HepG2 (cell line): ENCODE measurements at regions not wholly inside any gene's neighbourhood (a gene's known extent, or its start where the extent isn't known, plus 50 kb on each side); places are given as distances from the start of the nearest gene placed in this dataset.

ENCODE experiments used
- KLF6 ChIP-seq: IDR thresholded peaks from 2 replicates; pipeline ENCODE4 v1.8.0; 2016; ENCODE audit warnings: missing biosample characterization, missing genetic modification reagents
- NPAS2 ChIP-seq: sonication (generic); formaldehyde crosslinking; IDR thresholded peaks from 2 replicates; pipeline ENCODE4 v1.8.0; 2022; ENCODE audit warnings: mild to moderate bottlenecking, missing genetic modification reagents, borderline replicate concordance
- POLR2A ChIP-seq, 2 experiments: IDR thresholded peaks; 2 replicates each; pipeline ENCODE4 v1.6.1; 2011; ENCODE audit warnings: low read depth in 2 of 2, low read length in 2 of 2, mild to moderate bottlenecking in 1 of 2, moderate library complexity in 1 of 2; ENCODE audit not compliant: insufficient read depth in 1 of 2
- ZNF274 ChIP-seq: sonication (generic); formaldehyde crosslinking; IDR thresholded peaks from 2 replicates; pipeline ENCODE4 v1.5.1; 2020; ENCODE audit warnings: mild to moderate bottlenecking, missing genetic modification reagents
- TF ChIP-seq, protein P1 (sequence below): sonication (generic); formaldehyde crosslinking; IDR thresholded peaks from 2 replicates; pipeline ENCODE4 v1.4.0; 2020; ENCODE audit warnings: mild to moderate bottlenecking, missing genetic modification reagents
- TF ChIP-seq, protein P2 (sequence below): sonication (generic); formaldehyde crosslinking; IDR thresholded peaks from 2 replicates; pipeline ENCODE4 v1.5.0; 2020; ENCODE audit warnings: mild to moderate bottlenecking, missing genetic modification reagents
- TF ChIP-seq, protein P3 (sequence below): sonication (generic); formaldehyde crosslinking; IDR thresholded peaks from 2 replicates; pipeline ENCODE4 v1.4.0; 2020; ENCODE audit warnings: missing genetic modification reagents, borderline replicate concordance

DNA sequence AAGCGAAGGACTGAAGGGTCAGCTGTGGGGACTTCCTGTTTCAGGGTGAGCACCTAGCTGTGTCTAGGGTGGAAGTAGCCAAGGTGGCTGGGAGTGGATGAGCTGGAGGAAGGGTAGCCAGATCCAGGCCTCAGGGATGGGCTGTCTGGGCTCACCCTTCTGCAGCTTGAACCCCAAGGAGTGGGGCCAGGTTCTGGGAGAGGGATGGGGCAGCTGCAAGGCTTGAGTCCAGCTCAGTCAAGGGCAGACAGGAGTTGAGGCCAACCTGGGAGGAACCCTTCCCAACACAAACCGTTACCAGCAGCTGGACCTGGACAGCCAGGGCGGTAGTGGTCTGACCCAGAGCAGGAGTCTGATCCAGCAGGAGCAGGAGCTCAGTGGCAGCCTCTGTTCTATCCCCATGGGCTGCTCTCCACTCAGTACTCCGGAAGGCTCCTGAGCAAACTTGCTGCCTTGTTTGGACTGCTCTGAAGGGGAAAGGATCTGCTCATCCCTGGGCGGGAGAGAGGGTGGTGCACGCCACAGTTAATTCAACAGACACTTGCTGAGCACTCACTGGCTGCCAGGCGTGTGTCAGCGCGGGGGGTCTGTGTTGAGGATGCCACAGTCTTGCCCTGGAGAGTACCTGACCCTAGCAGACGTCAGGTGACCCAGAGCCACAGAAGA is 53.8 kb upstream of the THY1 start:
- TF ChIP-seq KLF6 (CRISPR knock-in tag) (no peak), POLR2A (IDR thresholded peaks at IDR 0.05; ENCODE audit: insufficient read depth in 1 of 2, low read depth in 2 of 2, low read length in 2 of 2) (no peak), NPAS2 (CRISPR knock-in tag) (no peak), ZNF274 (CRISPR knock-in tag) (no peak)
- TF ChIP-seq, protein P1, sequence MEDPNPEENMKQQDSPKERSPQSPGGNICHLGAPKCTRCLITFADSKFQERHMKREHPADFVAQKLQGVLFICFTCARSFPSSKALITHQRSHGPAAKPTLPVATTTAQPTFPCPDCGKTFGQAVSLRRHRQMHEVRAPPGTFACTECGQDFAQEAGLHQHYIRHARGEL (CRISPR knock-in tag) = no peak
- TF ChIP-seq, protein P2, sequence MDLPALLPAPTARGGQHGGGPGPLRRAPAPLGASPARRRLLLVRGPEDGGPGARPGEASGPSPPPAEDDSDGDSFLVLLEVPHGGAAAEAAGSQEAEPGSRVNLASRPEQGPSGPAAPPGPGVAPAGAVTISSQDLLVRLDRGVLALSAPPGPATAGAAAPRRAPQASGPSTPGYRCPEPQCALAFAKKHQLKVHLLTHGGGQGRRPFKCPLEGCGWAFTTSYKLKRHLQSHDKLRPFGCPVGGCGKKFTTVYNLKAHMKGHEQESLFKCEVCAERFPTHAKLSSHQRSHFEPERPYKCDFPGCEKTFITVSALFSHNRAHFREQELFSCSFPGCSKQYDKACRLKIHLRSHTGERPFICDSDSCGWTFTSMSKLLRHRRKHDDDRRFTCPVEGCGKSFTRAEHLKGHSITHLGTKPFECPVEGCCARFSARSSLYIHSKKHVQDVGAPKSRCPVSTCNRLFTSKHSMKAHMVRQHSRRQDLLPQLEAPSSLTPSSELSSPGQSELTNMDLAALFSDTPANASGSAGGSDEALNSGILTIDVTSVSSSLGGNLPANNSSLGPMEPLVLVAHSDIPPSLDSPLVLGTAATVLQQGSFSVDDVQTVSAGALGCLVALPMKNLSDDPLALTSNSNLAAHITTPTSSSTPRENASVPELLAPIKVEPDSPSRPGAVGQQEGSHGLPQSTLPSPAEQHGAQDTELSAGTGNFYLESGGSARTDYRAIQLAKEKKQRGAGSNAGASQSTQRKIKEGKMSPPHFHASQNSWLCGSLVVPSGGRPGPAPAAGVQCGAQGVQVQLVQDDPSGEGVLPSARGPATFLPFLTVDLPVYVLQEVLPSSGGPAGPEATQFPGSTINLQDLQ = no peak
- TF ChIP-seq, protein P3, sequence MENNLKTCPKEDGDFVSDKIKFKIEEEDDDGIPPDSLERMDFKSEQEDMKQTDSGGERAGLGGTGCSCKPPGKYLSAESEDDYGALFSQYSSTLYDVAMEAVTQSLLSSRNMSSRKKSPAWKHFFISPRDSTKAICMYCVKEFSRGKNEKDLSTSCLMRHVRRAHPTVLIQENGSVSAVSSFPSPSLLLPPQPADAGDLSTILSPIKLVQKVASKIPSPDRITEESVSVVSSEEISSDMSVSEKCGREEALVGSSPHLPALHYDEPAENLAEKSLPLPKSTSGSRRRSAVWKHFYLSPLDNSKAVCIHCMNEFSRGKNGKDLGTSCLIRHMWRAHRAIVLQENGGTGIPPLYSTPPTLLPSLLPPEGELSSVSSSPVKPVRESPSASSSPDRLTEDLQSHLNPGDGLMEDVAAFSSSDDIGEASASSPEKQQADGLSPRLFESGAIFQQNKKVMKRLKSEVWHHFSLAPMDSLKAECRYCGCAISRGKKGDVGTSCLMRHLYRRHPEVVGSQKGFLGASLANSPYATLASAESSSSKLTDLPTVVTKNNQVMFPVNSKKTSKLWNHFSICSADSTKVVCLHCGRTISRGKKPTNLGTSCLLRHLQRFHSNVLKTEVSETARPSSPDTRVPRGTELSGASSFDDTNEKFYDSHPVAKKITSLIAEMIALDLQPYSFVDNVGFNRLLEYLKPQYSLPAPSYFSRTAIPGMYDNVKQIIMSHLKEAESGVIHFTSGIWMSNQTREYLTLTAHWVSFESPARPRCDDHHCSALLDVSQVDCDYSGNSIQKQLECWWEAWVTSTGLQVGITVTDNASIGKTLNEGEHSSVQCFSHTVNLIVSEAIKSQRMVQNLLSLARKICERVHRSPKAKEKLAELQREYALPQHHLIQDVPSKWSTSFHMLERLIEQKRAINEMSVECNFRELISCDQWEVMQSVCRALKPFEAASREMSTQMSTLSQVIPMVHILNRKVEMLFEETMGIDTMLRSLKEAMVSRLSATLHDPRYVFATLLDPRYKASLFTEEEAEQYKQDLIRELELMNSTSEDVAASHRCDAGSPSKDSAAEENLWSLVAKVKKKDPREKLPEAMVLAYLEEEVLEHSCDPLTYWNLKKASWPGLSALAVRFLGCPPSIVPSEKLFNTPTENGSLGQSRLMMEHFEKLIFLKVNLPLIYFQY (CRISPR knock-in tag) = no peak
